Activated CD4-positive, CD25-positive, alpha-beta regulatory T cell treated with anti-CD3 and anti-CD28 coated beads, Interleukin-2, amount 50 U/mL, for 24 hours (primary cell): ENCODE measurements at regions not wholly inside any gene's neighbourhood (a gene's known extent, or its start where the extent isn't known, plus 50 kb on each side); places are given as distances from the start of the nearest gene placed in this dataset.

ENCODE experiments used
- ATAC-seq, 2 donors: fragments of 150-1000 bp; cut with Tn5 transposase; one replicate each; pipeline ENCODE4 v1.10.0; 2021; ENCODE audit warnings: mild to moderate bottlenecking in 1 of 2, moderate library complexity in 1 of 2

- no peak for ATAC-seq
Observed at GRCh38 chr2:237012577-237013267, 73.0 kb upstream of the COPS8 start.

- no peak for ATAC-seq
Observed at GRCh38 chr2:237016121-237016915, 69.4 kb upstream of the COPS8 start.

GRCh38 chr2:237020090-237020489, 65.6 kb upstream of the COPS8 start:
- ATAC-seq = no peak

- ATAC-seq = no peak
Observed at GRCh38 chr2:237022533-237022932, 63.2 kb upstream of the COPS8 start.

GRCh38 chr2:237024255-237024654, 61.4 kb upstream of the COPS8 start:
- no peak for ATAC-seq

- ATAC-seq = no peak
Observed at GRCh38 chr2:237025090-237025865, 60.4 kb upstream of the COPS8 start.

GRCh38 chr2:237026981-237027711, 58.5 kb upstream of the COPS8 start:
- ATAC-seq = no peak

- no peak for ATAC-seq
Observed at GRCh38 chr2:237027712-237028029, 58.0 kb upstream of the COPS8 start.

- no peak for ATAC-seq
Observed at GRCh38 chr2:237030382-237030781, 55.3 kb upstream of the COPS8 start.

- no peak for ATAC-seq
Observed at GRCh38 chr2:237033536-237034060, 52.1 kb upstream of the COPS8 start.

GRCh38 chr2:237035781-237036475, 49.8 kb upstream of the COPS8 start:
- no peak for ATAC-seq
